CD4-positive, alpha-beta T cell treated with Interferon alpha-2 for 1 hour (primary cell): ENCODE measurements at regions not wholly inside any gene's neighbourhood (a gene's known extent, or its start where the extent isn't known, plus 50 kb on each side); places are given as distances from the start of the nearest gene placed in this dataset.

Experiments used
- DNase-seq, 2 donors: peaks; one replicate each; pipeline ENCODE4 v3.0.0-alpha.2; 2020 to 2022

- no peak for DNase-seq
These were observed 580.8 kb downstream of the CCDC171 start for GRCh38 chr9:16133556-16134227.

- DNase-seq: no peak
These were observed 581.5 kb downstream of the CCDC171 start for GRCh38 chr9:16134351-16134750.

GRCh38 chr9:16135968-16136367 lies 583.1 kb downstream of the CCDC171 start:
- DNase-seq: no peak

GRCh38 chr9:16136451-16136850 lies 583.6 kb downstream of the CCDC171 start:
- DNase-seq: no peak

- DNase-seq: no peak
These were observed 584.1 kb downstream of the CCDC171 start for GRCh38 chr9:16136961-16137360.

GRCh38 chr9:16138561-16139491 lies 586.0 kb downstream of the CCDC171 start:
- DNase-seq: no peak

GRCh38 chr9:16139774-16140173 lies 586.9 kb downstream of the CCDC171 start:
- no peak for DNase-seq

GRCh38 chr9:16143310-16143709 lies 590.5 kb downstream of the CCDC171 start:
- DNase-seq: no peak

GRCh38 chr9:16143947-16144890 lies 591.4 kb downstream of the CCDC171 start:
- DNase-seq: no peak

- DNase-seq: no peak
These were observed 592.5 kb downstream of the CCDC171 start for GRCh38 chr9:16145196-16145950.

- no peak for DNase-seq
These were observed 594.9 kb downstream of the CCDC171 start for GRCh38 chr9:16147726-16148125.

- DNase-seq: no peak
These were observed 597.7 kb downstream of the CCDC171 start for GRCh38 chr9:16150501-16150900.

- no peak for DNase-seq
These were observed 598.3 kb downstream of the CCDC171 start for GRCh38 chr9:16150938-16151650.

GRCh38 chr9:16152276-16153101 lies 599.6 kb downstream of the CCDC171 start:
- DNase-seq: no peak

- DNase-seq: no peak
These were observed 600.4 kb downstream of the CCDC171 start for GRCh38 chr9:16153221-16153620.

- DNase-seq: no peak
These were observed 600.9 kb downstream of the CCDC171 start for GRCh38 chr9:16153741-16154140.

GRCh38 chr9:16154521-16155078 lies 601.8 kb downstream of the CCDC171 start:
- no peak for DNase-seq

- DNase-seq: no peak
These were observed 603.0 kb downstream of the CCDC171 start for GRCh38 chr9:16155878-16156277.

- DNase-seq: no peak
These were observed 604.4 kb downstream of the CCDC171 start for GRCh38 chr9:16157216-16157615.

- no peak for DNase-seq
These were observed 604.8 kb downstream of the CCDC171 start for GRCh38 chr9:16157651-16158050.
